Dendritic cell treated with granulocyte-macrophage colony-stimulating factor and Interleukin-4, amounts not matched to agents 40 ng/mL and 50 ng/mL, for 4 days (primary cell): ENCODE measurements at regions not wholly inside any gene's neighbourhood (a gene's known extent, or its start where the extent isn't known, plus 50 kb on each side); places are given as distances from the start of the nearest gene placed in this dataset.

ENCODE experiments used
- H3K27ac Mint-ChIP-seq: one replicate; pipeline ENCODE4 v1.8.0; 2022; ENCODE audit warnings: mild to moderate bottlenecking, mixed read lengths
- H3K27me3 Mint-ChIP-seq: one replicate; pipeline ENCODE4 v1.8.0; 2022; ENCODE audit warnings: mild to moderate bottlenecking, mixed read lengths
- H3K36me3 Mint-ChIP-seq: one replicate; pipeline ENCODE4 v1.8.0; 2022; ENCODE audit warnings: low read depth, mixed read lengths
- H3K4me1 Mint-ChIP-seq: one replicate; pipeline ENCODE4 v1.8.0; 2022; ENCODE audit warnings: low read depth, mixed read lengths
- H3K4me3 Mint-ChIP-seq: one replicate; pipeline ENCODE4 v1.8.0; 2022; ENCODE audit warnings: mild to moderate bottlenecking, moderate library complexity, mixed read lengths
- H3K9me3 Mint-ChIP-seq: one replicate; pipeline ENCODE4 v1.8.0; 2022; ENCODE audit warnings: mixed read lengths
- intact Hi-C: fragments of 100-400 bp; cut with micrococcal nuclease; formaldehyde crosslinking; loops from one replicate; pipeline ENCODE4 v1.15.0; 2022

GRCh38 chr6:40000964-40001515 lies 66.8 kb upstream of the MOCS1 start:
- Mint-ChIP-seq H3K27me3 (no peaks in the 10 kb centered on the region), H3K27ac (no peak overlapping the region), H3K36me3 (no peaks in the 10 kb centered on the region), H3K9me3 (peaks cover 72% of the 10 kb centered on the region), H3K4me3 (no peak overlapping the region), H3K4me1 (no peaks in the 10 kb centered on the region)
- intact Hi-C loops = no loop called here

- no peaks in the 10 kb centered on the region for H3K27me3 Mint-ChIP-seq
- intact Hi-C loops = no loop called here
Observed at GRCh38 chr6:39999006-39999867, 65.0 kb upstream of the MOCS1 start.

GRCh38 chr6:39998126-39998525 lies 63.9 kb upstream of the MOCS1 start:
- H3K27me3 Mint-ChIP-seq = no peaks in the 10 kb centered on the region
- no peaks in the 10 kb centered on the region for H3K36me3 Mint-ChIP-seq
- H3K9me3 Mint-ChIP-seq = peaks cover 74% of the 10 kb centered on the region
- intact Hi-C loops = no loop called here
- H3K4me3 Mint-ChIP-seq = no peak overlapping the region
- H3K27ac Mint-ChIP-seq = no peak overlapping the region
- H3K4me1 Mint-ChIP-seq = no peaks in the 10 kb centered on the region

More at GRCh38 chr6:39999006-39999867, 65.0 kb upstream of the MOCS1 start:
- H3K9me3 Mint-ChIP-seq = peaks cover 74% of the 10 kb centered on the region
- H3K4me1 Mint-ChIP-seq = no peaks in the 10 kb centered on the region
- no peak overlapping the region for H3K4me3 Mint-ChIP-seq
- no peaks in the 10 kb centered on the region for H3K36me3 Mint-ChIP-seq
- H3K27ac Mint-ChIP-seq = no peak overlapping the region

DNA sequence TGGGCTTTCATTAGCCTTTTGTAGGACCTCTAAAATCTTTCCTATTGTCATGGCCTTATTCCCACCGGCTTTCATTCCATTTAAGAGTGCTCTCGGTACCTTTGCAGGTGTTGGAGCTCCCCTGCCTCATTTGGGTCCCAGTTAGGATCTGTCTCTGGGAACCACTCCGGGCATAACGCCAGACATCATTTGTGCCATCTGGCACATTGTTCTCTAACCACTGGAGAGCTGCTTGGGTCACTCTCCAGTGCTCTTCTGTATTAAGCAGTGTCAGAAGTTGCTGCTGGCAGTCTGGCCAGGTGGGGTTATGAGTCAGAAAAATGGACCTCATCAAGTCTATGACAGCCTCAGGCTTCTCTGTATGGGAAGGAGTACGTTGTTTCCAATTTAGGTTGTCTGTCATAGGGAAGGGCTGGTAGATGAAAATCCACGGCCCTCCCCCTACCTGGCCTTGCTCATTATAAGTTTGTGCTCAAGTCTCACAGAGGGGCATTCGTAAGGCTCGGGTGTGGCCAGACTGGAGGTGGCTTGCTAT lies 62.9 kb upstream of the MOCS1 start:
- intact Hi-C loops = no loop called here
- Mint-ChIP-seq H3K4me3 (no peak overlapping the region), H3K36me3 (no peaks in the 10 kb centered on the region), H3K4me1 (no peaks in the 10 kb centered on the region), H3K27ac (no peak overlapping the region), H3K9me3 (peaks cover 78% of the 10 kb centered on the region), H3K27me3 (no peaks in the 10 kb centered on the region)

DNA sequence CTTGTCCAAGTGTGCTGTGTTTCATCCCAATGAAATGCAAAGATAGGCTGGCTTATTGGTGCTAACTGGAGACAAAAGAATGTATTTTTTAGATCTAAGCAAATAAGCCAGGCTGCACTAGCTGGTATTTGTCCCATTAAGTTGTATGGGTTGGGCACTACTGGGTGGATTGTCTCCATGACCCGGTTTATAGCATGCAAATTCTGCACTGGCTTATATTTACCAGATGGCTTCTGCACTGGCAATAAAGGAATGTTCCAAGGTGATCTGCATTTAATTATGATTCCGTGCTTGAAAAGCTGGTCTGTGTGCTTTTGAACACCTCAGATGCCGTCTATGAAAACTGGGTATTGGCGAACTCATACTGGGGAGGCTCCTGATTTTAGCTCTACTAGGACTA lies 61.4 kb upstream of the MOCS1 start:
- no peaks in the 10 kb centered on the region for H3K4me1 Mint-ChIP-seq
- peaks cover 70% of the 10 kb centered on the region for H3K9me3 Mint-ChIP-seq
- no peaks in the 10 kb centered on the region for H3K36me3 Mint-ChIP-seq
- H3K4me3 Mint-ChIP-seq = no peak overlapping the region
- H3K27ac Mint-ChIP-seq = no peak overlapping the region
- intact Hi-C loops = no loop called here
- no peaks in the 10 kb centered on the region for H3K27me3 Mint-ChIP-seq

DNA sequence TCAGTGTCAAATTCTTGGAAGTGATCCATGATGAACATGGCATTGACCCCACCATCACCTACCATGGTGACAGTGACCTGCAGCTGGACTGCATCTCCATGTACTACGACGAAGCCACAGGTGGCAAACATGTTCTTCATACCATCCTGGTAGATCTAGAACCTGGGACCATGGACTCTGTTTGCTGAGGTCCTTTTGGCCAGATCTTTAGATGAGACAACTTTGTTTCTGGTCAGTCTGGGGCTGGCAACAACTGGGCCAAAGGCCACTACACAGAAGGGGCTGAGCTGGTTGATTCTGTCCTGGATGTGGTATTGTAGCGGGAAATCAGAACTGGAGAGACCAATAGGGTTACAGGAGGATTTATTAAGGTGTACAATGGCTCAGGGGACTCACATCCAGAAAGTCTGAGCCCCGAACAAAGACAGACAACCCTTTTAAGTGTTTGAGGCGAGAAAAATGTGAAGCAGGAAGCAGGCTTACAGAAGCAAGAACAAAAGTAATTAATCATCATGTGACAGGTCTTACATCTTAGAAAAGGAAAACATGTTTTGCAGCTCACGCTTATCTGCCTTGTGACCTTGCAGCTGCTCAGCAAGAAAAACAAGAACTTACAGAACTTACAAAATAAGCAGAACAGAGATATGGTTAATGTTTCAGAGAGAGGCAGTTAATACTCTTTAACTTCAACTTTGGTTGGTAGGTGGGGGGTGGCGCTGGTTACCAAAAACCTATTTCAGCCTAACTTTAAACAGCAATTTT lies 58.8 kb upstream of the MOCS1 start:
- Mint-ChIP-seq H3K27me3 (no peaks in the 10 kb centered on the region), H3K9me3 (peaks cover 44% of the 10 kb centered on the region), H3K27ac (no peak overlapping the region), H3K4me1 (no peaks in the 10 kb centered on the region), H3K4me3 (no peak overlapping the region), H3K36me3 (no peaks in the 10 kb centered on the region)
- intact Hi-C loops = no loop called here
